Dedifferentiated amniotic fluid mesenchymal stem cell (primary cell): ENCODE measurements at regions not wholly inside any gene's neighbourhood (a gene's known extent, or its start where the extent isn't known, plus 50 kb on each side); places are given as distances from the start of the nearest gene placed in this dataset.

Source experiments
- DNase-seq: peaks from one replicate; pipeline ENCODE4 v3.0.0-alpha.2; 2016; ENCODE audit errors: extremely low spot score

DNA sequence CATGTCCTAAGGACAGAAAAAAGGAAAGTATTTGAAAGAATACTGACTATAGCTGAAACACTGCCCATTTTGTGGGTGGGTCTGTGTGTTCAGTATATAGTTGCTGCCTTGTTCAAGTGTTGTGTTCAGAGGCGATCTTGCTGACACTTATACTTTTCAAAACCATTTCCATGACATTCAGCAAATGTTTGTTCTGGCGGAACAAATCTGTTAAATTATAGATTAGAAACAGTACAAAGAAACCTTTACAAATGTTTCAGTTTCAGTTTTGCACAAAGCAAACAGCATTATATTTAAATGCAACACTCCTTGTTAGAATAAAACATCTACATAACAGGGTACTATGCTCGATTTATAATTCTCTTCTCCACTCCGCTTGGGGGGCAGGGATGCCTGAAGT is 2276.3 kb downstream of the MAT2B start:
- no peak for DNase-seq

- DNase-seq = no peak
Measured at GRCh38 chr5:165783024-165783423, 2277.6 kb downstream of the MAT2B start.

GRCh38 chr5:165786073-165786472 is 2280.7 kb downstream of the MAT2B start:
- DNase-seq = no peak

DNA sequence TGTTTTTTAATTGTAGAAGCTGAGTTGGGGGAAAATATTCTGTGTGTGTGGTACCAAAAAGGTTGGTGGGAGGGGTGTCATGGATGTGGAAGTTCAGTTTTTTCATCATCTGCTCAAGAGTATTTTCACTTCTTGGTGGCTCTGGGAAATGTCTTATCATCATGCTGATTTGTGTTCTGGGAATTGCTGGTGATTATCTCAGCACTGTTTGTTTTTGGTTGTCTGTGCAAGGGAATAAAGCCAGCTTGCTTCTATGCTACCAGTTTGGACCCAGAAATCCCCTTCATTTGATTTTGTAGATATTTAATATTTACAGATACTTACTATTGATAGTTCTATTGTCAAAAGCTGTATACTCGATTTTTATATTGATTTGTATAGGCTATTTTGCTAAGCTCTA is 2289.7 kb downstream of the MAT2B start:
- no peak for DNase-seq

- no peak for DNase-seq
Measured at GRCh38 chr5:165805756-165806155, 2300.3 kb downstream of the MAT2B start.

DNA sequence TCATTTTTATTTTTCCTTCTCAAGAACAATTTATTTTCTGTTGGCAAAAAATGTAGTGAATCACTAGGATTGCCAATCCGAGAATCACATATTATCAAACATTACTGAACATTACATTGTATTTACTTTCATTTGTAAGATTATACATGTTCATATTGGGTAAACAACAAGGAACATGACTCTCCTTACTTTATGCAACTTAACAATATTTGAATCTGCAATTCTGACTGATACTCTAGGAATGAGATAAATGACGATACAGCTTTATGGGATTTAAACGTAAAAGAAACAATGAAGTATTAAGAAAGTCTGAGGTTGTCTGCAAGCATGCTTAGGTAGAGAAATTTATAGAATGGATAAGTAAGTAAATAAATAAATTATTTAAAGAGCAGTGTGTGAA is 2302.9 kb downstream of the MAT2B start:
- no peak for DNase-seq

DNA sequence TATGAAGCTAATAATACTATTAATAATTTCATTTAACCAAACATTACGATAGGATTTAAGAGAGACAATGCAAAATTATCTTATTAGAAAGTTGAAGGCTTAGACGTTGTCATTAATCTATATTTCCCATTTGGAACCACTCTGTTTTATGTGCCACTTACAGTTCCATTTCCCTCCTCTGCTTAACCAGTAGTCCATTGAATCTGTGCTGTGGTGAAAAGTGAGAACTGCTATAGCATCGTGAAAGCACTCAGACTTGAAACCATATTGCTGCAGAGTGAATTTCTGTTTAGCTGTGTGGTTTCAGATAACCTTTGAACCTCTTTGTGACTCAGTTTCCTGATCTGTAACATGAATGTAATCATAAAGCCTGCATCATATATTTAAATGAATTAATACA is 2304.5 kb downstream of the MAT2B start:
- no peak for DNase-seq

- no peak for DNase-seq
Measured at GRCh38 chr5:165829504-165829903, 2324.1 kb downstream of the MAT2B start.

- DNase-seq = no peak
Measured at GRCh38 chr5:165834891-165835290, 2329.5 kb downstream of the MAT2B start.

GRCh38 chr5:165836046-165836445 is 2330.6 kb downstream of the MAT2B start:
- no peak for DNase-seq

DNA sequence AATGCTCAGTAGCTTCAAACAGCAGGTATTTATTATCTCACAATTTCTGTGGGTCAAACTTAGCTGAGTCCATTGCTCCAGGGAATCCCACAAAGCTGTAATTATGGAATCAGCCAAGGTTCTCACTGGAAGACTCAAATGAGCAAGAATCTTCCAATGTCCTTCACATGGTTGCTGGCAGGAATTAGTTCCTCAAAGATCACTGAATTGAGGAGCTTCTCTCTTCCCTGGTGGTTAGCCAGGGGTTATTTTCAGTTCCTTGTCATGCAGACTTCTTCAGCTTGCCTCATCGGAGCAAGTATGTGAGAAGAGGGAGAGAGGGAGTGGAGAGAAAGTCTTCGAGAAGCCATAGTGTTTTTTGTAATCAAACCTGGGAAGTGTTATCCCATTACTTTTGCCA is 2331.9 kb downstream of the MAT2B start:
- DNase-seq = no peak

DNA sequence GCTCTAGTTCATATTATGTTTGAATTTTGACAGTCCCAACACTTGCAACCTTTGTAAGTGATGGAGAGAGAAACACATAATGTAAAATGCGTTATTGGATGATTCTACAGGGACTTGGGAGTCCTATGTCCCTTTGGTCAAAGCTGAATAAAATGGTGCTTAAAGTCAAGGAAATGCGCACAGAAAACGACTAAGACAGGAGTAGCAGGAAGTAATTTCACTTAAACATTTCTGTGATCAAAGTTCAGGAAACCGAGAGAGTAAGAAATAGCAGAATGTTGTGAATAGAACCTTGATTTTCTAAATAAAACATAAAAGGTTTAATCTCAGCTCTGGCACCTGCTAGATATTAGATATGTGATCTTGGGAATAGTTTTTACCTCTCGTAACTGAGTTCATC is 2339.2 kb downstream of the MAT2B start:
- DNase-seq = no peak

DNA sequence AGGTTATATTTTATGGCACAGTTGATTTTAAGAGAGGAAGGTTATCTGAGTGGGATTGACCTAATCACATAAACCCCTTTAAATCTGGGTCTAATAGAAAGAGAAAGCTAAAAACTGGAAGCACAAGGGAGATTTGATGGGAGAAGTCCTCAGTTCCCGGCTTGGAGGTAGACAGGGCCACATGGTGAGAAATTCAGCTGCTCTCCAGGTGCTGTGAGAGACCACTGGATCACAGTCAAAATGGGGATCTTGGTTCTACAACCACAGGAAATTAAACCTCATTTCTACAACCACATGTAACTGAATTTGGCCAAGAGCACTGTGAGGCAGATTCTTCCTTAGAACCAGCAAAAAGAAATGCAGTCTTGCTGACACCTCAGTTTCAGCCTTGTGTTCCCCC is 2352.7 kb downstream of the MAT2B start:
- DNase-seq = no peak

DNA sequence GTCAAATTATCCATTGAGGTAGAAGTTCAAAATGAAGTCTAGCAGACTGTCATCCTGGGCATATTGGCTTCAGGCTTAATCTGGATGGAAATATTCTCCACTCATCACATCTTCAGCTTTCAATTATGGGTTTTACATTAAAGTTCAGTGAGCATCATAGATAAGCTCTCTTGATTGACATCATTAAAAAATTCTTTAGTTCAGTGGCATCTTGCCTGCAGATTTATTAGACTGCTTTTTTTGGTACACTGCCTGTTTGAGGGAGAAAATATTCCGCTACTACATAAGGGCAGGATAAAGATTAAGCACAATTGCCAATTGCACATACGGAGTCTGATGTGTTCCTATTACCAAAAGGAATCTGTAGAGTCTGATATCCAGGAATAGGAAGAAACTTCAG is 2353.8 kb downstream of the MAT2B start:
- DNase-seq = no peak

GRCh38 chr5:165863239-165863638 is 2357.8 kb downstream of the MAT2B start:
- DNase-seq = no peak

GRCh38 chr5:165871291-165871690 is 2365.9 kb downstream of the MAT2B start:
- no peak for DNase-seq

GRCh38 chr5:165874851-165875250 is 2369.4 kb downstream of the MAT2B start:
- DNase-seq = no peak

- DNase-seq = no peak
Measured at GRCh38 chr5:165876538-165876937, 2371.1 kb downstream of the MAT2B start.

DNA sequence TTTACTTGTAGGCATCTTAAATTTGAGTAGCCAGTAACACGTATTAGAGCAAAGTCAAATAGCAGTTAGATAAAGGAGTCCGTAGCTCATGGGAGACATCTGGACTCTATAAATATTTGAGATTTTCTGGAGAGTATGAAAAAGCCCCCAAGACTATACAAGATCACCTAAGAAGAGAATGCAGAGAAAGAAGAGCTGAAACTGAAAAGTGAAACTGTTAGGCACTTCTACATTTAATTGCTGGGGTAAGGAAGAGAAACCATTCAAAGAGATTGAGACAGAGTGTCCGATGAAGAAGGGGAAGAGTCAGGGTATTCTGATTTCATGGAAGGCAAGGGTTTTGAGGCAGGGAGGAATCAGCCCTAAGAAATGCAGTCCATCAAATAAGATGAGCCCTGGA is 2372.1 kb downstream of the MAT2B start:
- no peak for DNase-seq

GRCh38 chr5:165881259-165881658 is 2375.8 kb downstream of the MAT2B start:
- DNase-seq = no peak

DNA sequence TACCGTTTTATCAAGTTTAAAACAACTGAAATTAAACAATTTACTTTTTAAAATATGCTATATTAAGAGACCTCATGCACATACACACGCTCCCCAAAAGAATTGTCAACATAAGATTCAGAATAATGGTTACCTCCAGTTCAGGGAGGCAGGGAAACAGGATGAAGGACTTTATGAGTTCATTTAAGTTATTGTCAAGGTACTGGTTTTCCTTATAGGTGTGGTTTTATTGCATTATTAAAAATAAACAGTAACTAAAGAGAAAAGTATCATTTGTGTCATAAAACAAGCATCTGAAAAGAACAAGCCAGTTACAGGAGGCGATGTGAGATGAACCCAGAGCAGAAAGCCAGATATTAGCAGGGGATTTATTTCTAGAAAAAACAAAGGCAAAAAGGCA is 2376.7 kb downstream of the MAT2B start:
- no peak for DNase-seq

DNA sequence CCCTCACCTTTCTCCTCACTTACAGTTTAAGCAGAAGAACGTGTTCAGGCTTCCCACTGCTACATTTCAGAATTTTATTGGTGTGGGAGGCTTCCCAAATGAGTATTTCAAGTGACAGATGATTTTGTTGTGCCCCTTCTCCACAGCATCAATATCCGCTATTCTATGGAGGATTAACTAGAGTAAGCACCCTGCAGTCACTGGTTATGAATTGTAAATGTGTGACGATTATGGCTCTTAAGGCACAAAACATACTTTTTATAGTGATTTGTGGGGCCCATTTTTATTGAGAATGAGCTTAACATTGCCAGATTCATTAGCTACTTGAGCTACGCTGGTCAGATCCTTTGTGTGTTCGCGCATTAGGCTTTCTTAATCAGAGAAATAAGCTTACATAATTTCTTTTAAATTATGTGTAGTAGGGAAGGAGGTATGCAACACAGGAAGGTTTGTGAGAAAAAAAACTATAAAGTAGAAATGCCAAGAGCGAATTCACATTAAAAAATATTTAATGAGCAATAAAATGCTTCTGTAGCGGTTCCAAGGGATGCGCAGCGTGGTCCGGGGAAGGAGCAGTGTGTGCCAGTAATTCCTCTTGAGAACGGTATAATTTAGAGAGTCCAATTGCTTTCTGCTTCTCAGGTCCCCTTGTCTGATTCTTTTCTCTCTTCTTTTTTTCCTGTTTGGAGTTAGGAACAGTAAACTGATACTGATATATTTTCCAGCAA is 2380.4 kb downstream of the MAT2B start:
- no peak for DNase-seq

- DNase-seq = no peak
Measured at GRCh38 chr5:165887147-165887546, 2381.7 kb downstream of the MAT2B start.

GRCh38 chr5:165892383-165892782 is 2387.0 kb downstream of the MAT2B start:
- DNase-seq = no peak
